Liver (tissue), 8 donors: ENCODE measurements at regions not wholly inside any gene's neighbourhood (a gene's known extent, or its start where the extent isn't known, plus 50 kb on each side); places are given as distances from the start of the nearest gene placed in this dataset.

Source experiments
- DNase-seq: peaks from one replicate; pipeline ENCODE4 v3.0.0-alpha.2; 2017; ENCODE audit warnings: low spot score
- H3K27ac ChIP-seq, 2 donors: one replicate each; pipeline ENCODE4 v1.7.0; 2013; ENCODE audit warnings: inconsistent platforms in 2 of 2, low read length in 2 of 2, control low read depth in 1 of 2, low read depth in 1 of 2, mild to moderate bottlenecking in 1 of 2
- H3K27me3 ChIP-seq, 4 donors: one replicate each; pipeline versions ENCODE4 v1.6.1 to v1.7.0; 2013; ENCODE audit warnings: low read length in 3 of 4, inconsistent platforms in 1 of 4, mild to moderate bottlenecking in 1 of 4, moderate library complexity in 1 of 4; ENCODE audit not compliant: control insufficient read depth in 4 of 4, insufficient read depth in 4 of 4
- H3K36me3 ChIP-seq, 4 donors: one replicate each; pipeline versions ENCODE4 v1.6.1 to v1.7.0; 2013; ENCODE audit warnings: low read length in 3 of 4, mild to moderate bottlenecking in 3 of 4, low read depth in 1 of 4, moderate library complexity in 1 of 4; ENCODE audit not compliant: control insufficient read depth in 4 of 4, insufficient read depth in 3 of 4
- H3K4me1 ChIP-seq, 4 donors: one replicate each; pipeline versions ENCODE4 v1.6.1 to v1.7.0; 2013; ENCODE audit warnings: low read length in 3 of 4, mild to moderate bottlenecking in 3 of 4, moderate library complexity in 1 of 4; ENCODE audit not compliant: control insufficient read depth in 4 of 4, insufficient read depth in 4 of 4
- H3K4me3 ChIP-seq, 3 donors: one replicate each; pipeline versions ENCODE4 v1.6.1 to v1.7.0; 2013; ENCODE audit warnings: low read length in 3 of 3, control low read depth in 1 of 3, low read depth in 1 of 3, mild to moderate bottlenecking in 1 of 3
- H3K9ac ChIP-seq, 2 donors: one replicate each; pipeline ENCODE4 v1.7.0; 2013; ENCODE audit warnings: low read length in 2 of 2, mild to moderate bottlenecking in 2 of 2, moderate library complexity in 2 of 2, control low read depth in 1 of 2, low read depth in 1 of 2
- H3K9me3 ChIP-seq, 4 donors: one replicate each; pipeline versions ENCODE4 v1.6.1 to v1.7.0; 2013; ENCODE audit warnings: low read length in 3 of 4; ENCODE audit not compliant: control insufficient read depth in 4 of 4
- ATF3 ChIP-seq: IDR thresholded peaks from 2 replicates; pipeline ENCODE4 v1.6.1; 2016; ENCODE audit warnings: antibody characterized with exemption
- CTCF ChIP-seq: fragments of 150-350 bp; IDR thresholded peaks from 2 replicates; pipeline ENCODE4 v1.5.1; 2017; ENCODE audit warnings: improper control_type of control experiment, low read depth, low read length; ENCODE audit not compliant: missing input control
- EGR1 ChIP-seq, 2 donors: IDR thresholded peaks; 2 replicates each; pipeline ENCODE4 v1.6.1; 2016 to 2018; ENCODE audit warnings: antibody characterized with exemption in 2 of 2, low read depth in 2 of 2
- FOXA1 ChIP-seq: IDR thresholded peaks from 2 replicates; pipeline ENCODE4 v1.6.1; 2016; ENCODE audit warnings: antibody characterized with exemption
- GABPA ChIP-seq, 2 donors: IDR thresholded peaks in 1 of 2; conservative IDR thresholded peaks in 1 of 2; 2 replicates each; pipeline ENCODE4 v1.6.1; 2016; ENCODE audit warnings: antibody characterized with exemption in 2 of 2, mild to moderate bottlenecking in 1 of 2, moderate library complexity in 1 of 2
- HNF4A ChIP-seq, 2 donors: conservative IDR thresholded peaks; 2 replicates each; pipeline ENCODE4 v1.6.1; 2016; ENCODE audit warnings: antibody characterized with exemption in 2 of 2, mild to moderate bottlenecking in 2 of 2
- HNF4G ChIP-seq: IDR thresholded peaks from 2 replicates; pipeline ENCODE4 v1.6.1; 2016; ENCODE audit warnings: antibody characterized with exemption
- JUND ChIP-seq, 2 donors: IDR thresholded peaks; 2 replicates each; pipeline ENCODE4 v1.6.1; 2016; ENCODE audit warnings: antibody characterized with exemption in 2 of 2
- MAX ChIP-seq: IDR thresholded peaks from 2 replicates; pipeline ENCODE4 v1.6.1; 2016; ENCODE audit warnings: antibody characterized with exemption
- NR2F2 ChIP-seq: IDR thresholded peaks from 2 replicates; pipeline ENCODE4 v1.6.1; 2016; ENCODE audit warnings: antibody characterized with exemption
- RAD21 ChIP-seq, 2 donors: IDR thresholded peaks; 2 replicates each; pipeline ENCODE4 v1.6.1; 2016; ENCODE audit warnings: antibody characterized with exemption in 2 of 2, mild to moderate bottlenecking in 2 of 2
- REST ChIP-seq: IDR thresholded peaks from 2 replicates; pipeline ENCODE4 v1.6.1; 2016; ENCODE audit warnings: antibody characterized with exemption, mild to moderate bottlenecking
- RXRA ChIP-seq, 2 donors: IDR thresholded peaks; 2 replicates each; pipeline ENCODE4 v1.6.1; 2017 to 2018; ENCODE audit warnings: antibody characterized with exemption in 2 of 2, mild to moderate bottlenecking in 1 of 2
- SP1 ChIP-seq: IDR thresholded peaks from 2 replicates; pipeline ENCODE4 v1.6.1; 2018; ENCODE audit warnings: antibody characterized with exemption, mild to moderate bottlenecking
- TAF1 ChIP-seq: conservative IDR thresholded peaks from 2 replicates; pipeline ENCODE4 v1.6.1; 2016; ENCODE audit warnings: antibody characterized with exemption, mild to moderate bottlenecking
- YY1 ChIP-seq: IDR thresholded peaks from 2 replicates; pipeline ENCODE4 v1.6.1; 2016; ENCODE audit warnings: antibody characterized with exemption, mild to moderate bottlenecking
- WGBS: extraction: QIAGEN DNeasy Blood & Tissue Kit; methylation state at CpG from one replicate; pipeline ENCODE4 v1.1.7; 2013; 5-methylcytosine and 5-hydroxymethylcytosine counted together
- donor health status: healthy.
- donor health status: healthy.
- donor health status: healthy.
- donor health status: healthy.
- donor health status: healthy.

- TF ChIP-seq CTCF (no peak), HNF4G (no peak), YY1 (no peak), HNF4A (conservative IDR thresholded peaks at IDR 0.05) (no peak), FOXA1 (no peak), RAD21 (IDR thresholded peaks at IDR 0.05) (no peak)
- Histone ChIP-seq H3K9me3 (no peaks in the 10 kb centered on the region), H3K9ac (no peak overlapping the region), H3K27ac (no peak overlapping the region), H3K36me3 (no peaks in the 10 kb centered on the region), H3K27me3 (no peaks in the 10 kb centered on the region), H3K4me1 (no peaks in the 10 kb centered on the region), H3K4me3 (no peak overlapping the region)
- 93% methylated on average over 10 of the region's 10 CpGs for WGBS
- DNase-seq = no peak
Measured at GRCh38 chr3:175885231-175885766, 1026.2 kb downstream of the NAALADL2 start.

GRCh38 chr3:175879417-175879816, 1020.3 kb downstream of the NAALADL2 start:
- H3K9me3 ChIP-seq = no peaks in the 10 kb centered on the region
- WGBS = 88% methylated on average over 2 of the region's 2 CpGs
- TF ChIP-seq REST = no peak
- H3K9ac ChIP-seq = no peak overlapping the region
- H3K27me3 ChIP-seq = no peaks in the 10 kb centered on the region
- H3K36me3 ChIP-seq = no peaks in the 10 kb centered on the region
- DNase-seq = no peak
- H3K4me1 ChIP-seq = no peaks in the 10 kb centered on the region
- H3K27ac ChIP-seq = no peak overlapping the region
- no peak overlapping the region for H3K4me3 ChIP-seq

- no peaks in the 10 kb centered on the region for H3K27me3 ChIP-seq
- H3K4me1 ChIP-seq = no peaks in the 10 kb centered on the region
- no peak for TF ChIP-seq YY1
- no peak for TF ChIP-seq HNF4A (conservative IDR thresholded peaks at IDR 0.05)
- no peak for TF ChIP-seq SP1
- no peak for TF ChIP-seq JUND (IDR thresholded peaks at IDR 0.05)
- TF ChIP-seq MAX = no peak
- TF ChIP-seq NR2F2 = no peak
- TF ChIP-seq RXRA (IDR thresholded peaks at IDR 0.05) = no peak
- TF ChIP-seq GABPA (IDR thresholded peaks at IDR 0.05 in 1 of 2, conservative IDR thresholded peaks at IDR 0.05 in 1 of 2) = no peak
- no peak for TF ChIP-seq RAD21 (IDR thresholded peaks at IDR 0.05)
- TF ChIP-seq FOXA1 = no peak
- no peak for TF ChIP-seq CTCF
- no peak for TF ChIP-seq TAF1
- TF ChIP-seq EGR1 (IDR thresholded peaks at IDR 0.05; ENCODE audit: low read depth in 2 of 2) = no peak
- TF ChIP-seq ATF3 = no peak
- TF ChIP-seq HNF4G = no peak
- 82% methylated on average over 1 of the region's 1 CpG for WGBS
- DNase-seq = no peak
- H3K4me3 ChIP-seq = no peak overlapping the region
- no peaks in the 10 kb centered on the region for H3K9me3 ChIP-seq
- no peaks in the 10 kb centered on the region for H3K36me3 ChIP-seq
- no peak overlapping the region for H3K27ac ChIP-seq
- H3K9ac ChIP-seq = no peak overlapping the region
Measured at GRCh38 chr3:175869404-175869803, 1010.3 kb downstream of the NAALADL2 start.
